K562 (cell line): ENCODE measurements at regions not wholly inside any gene's neighbourhood (a gene's known extent, or its start where the extent isn't known, plus 50 kb on each side); places are given as distances from the start of the nearest gene placed in this dataset.
A peak's percentile ranks its signal among the peaks of the same experiment; 100 is the strongest.

Experiments
- EHMT2 ChIP-seq: fragments of 450-650 bp; IDR thresholded peaks from 2 replicates; pipeline ENCODE4 v1.6.1; 2018; ENCODE audit warnings: antibody characterized with exemption
- ELF1 ChIP-seq: fragments of 200-800 bp; sonication (Bioruptor generic); IDR thresholded peaks from 2 replicates; pipeline ENCODE4 v1.6.1; 2016; ENCODE audit warnings: missing genetic modification characterization, missing compliant biosample characterization
- GATAD2B ChIP-seq: fragments of 450-650 bp; IDR thresholded peaks from 2 replicates; pipeline ENCODE4 v1.6.1; 2017; ENCODE audit warnings: mild to moderate bottlenecking, borderline replicate concordance
- JUNB ChIP-seq: fragments of 450-650 bp; formaldehyde crosslinking; conservative IDR thresholded peaks from 2 replicates; pipeline ENCODE4 v1.4.0; 2020; ENCODE audit warnings: mild to moderate bottlenecking
- SIN3A ChIP-seq, 2 experiments: fragments of 150-350 bp in 1 of 2; IDR thresholded peaks; 2 replicates each; pipeline ENCODE4 v1.6.1; 2011 to 2016; ENCODE audit warnings: borderline replicate concordance in 2 of 2, low read depth in 2 of 2, low read length in 2 of 2, mild to moderate bottlenecking in 2 of 2, moderate library complexity in 2 of 2; ENCODE audit not compliant: control insufficient read depth in 1 of 2
- SIN3B ChIP-seq: fragments of 450-650 bp; IDR thresholded peaks from 2 replicates; pipeline ENCODE4 v1.6.1; 2017; ENCODE audit warnings: low read depth, mild to moderate bottlenecking, moderate library complexity
- SP1 ChIP-seq: sonication (generic); formaldehyde crosslinking; IDR thresholded peaks from 2 replicates; pipeline ENCODE4 v1.8.1; 2022; ENCODE audit warnings: mild to moderate bottlenecking, missing genetic modification reagents
- TEAD2 ChIP-seq: fragments of 450-650 bp; IDR thresholded peaks from 2 replicates; pipeline ENCODE4 v1.6.1; 2016; ENCODE audit warnings: missing genetic modification characterization, control low read depth, missing compliant biosample characterization
- ZNF224 ChIP-seq: sonication (generic); formaldehyde crosslinking; IDR thresholded peaks from 2 replicates; pipeline ENCODE4 v1.8.0; 2022; ENCODE audit warnings: mild to moderate bottlenecking, missing genetic modification reagents
- ZNF583 ChIP-seq: fragments of 250-450 bp; sonication (Bioruptor Pico); IDR thresholded peaks from 2 replicates; pipeline ENCODE4 v1.4.0; 2020
- TF ChIP-seq, protein P1 (sequence below): IDR thresholded peaks from 3 replicates; pipeline ENCODE4 v1.6.1; 2011; ENCODE audit warnings: borderline replicate concordance, mild to moderate bottlenecking; ENCODE audit not compliant: insufficient read length, insufficient read depth
- TF ChIP-seq, protein P2 (sequence below): fragments of 450-650 bp; IDR thresholded peaks from 2 replicates; pipeline ENCODE4 v1.6.1; 2017; ENCODE audit warnings: antibody characterized with exemption, mild to moderate bottlenecking
- TF ChIP-seq, protein P3 (sequence below): fragments of 250-450 bp; sonication (Bioruptor Pico); IDR thresholded peaks from 2 replicates; pipeline ENCODE4 v1.4.0; 2020; ENCODE audit warnings: borderline replicate concordance
- TF ChIP-seq, protein P4 (sequence below): sonication (generic); formaldehyde crosslinking; IDR thresholded peaks from 2 replicates; pipeline ENCODE4 v1.8.1; 2023; ENCODE audit warnings: missing genetic modification reagents, mild to moderate bottlenecking, borderline replicate concordance

DNA sequence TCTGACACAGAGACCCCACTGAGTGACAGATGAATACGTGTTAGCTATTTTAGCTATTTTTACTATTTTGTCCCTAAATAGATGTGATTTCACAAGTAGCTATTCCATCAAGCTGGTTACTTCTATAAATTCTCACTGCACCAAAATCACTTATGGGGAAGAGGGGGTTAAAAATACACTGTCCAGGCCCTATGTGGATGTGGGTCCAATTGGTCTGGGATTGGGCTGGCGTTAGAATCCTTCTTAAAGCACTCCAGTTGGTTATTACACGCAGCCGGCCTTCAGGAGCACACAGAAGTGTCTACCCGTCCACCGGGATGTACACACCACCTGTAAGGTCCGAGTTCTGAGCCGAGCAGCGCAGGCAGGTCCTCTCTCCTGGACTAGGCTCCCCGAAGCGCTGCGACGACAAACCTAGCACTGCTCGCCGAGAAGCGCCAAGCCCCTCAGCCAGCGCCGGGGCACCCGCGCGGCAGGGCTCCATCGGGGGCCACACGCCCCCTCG, 222.3 kb upstream of the MKLN1 start (continued):
- TF ChIP-seq, protein P1, sequence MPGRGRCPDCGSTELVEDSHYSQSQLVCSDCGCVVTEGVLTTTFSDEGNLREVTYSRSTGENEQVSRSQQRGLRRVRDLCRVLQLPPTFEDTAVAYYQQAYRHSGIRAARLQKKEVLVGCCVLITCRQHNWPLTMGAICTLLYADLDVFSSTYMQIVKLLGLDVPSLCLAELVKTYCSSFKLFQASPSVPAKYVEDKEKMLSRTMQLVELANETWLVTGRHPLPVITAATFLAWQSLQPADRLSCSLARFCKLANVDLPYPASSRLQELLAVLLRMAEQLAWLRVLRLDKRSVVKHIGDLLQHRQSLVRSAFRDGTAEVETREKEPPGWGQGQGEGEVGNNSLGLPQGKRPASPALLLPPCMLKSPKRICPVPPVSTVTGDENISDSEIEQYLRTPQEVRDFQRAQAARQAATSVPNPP = no peak
- TF ChIP-seq, protein P2, sequence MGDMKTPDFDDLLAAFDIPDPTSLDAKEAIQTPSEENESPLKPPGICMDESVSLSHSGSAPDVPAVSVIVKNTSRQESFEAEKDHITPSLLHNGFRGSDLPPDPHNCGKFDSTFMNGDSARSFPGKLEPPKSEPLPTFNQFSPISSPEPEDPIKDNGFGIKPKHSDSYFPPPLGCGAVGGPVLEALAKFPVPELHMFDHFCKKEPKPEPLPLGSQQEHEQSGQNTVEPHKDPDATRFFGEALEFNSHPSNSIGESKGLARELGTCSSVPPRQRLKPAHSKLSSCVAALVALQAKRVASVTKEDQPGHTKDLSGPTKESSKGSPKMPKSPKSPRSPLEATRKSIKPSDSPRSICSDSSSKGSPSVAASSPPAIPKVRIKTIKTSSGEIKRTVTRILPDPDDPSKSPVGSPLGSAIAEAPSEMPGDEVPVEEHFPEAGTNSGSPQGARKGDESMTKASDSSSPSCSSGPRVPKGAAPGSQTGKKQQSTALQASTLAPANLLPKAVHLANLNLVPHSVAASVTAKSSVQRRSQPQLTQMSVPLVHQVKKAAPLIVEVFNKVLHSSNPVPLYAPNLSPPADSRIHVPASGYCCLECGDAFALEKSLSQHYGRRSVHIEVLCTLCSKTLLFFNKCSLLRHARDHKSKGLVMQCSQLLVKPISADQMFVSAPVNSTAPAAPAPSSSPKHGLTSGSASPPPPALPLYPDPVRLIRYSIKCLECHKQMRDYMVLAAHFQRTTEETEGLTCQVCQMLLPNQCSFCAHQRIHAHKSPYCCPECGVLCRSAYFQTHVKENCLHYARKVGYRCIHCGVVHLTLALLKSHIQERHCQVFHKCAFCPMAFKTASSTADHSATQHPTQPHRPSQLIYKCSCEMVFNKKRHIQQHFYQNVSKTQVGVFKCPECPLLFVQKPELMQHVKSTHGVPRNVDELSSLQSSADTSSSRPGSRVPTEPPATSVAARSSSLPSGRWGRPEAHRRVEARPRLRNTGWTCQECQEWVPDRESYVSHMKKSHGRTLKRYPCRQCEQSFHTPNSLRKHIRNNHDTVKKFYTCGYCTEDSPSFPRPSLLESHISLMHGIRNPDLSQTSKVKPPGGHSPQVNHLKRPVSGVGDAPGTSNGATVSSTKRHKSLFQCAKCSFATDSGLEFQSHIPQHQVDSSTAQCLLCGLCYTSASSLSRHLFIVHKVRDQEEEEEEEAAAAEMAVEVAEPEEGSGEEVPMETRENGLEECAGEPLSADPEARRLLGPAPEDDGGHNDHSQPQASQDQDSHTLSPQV = no peak
- TF ChIP-seq ZNF224 (CRISPR knock-in tag) (no peak), JUNB (no peak), ZNF583 (CRISPR knock-in tag) (0 out of 2 replicates have a peak, but pooled peaks have one; percentile 6), GATAD2B (no peak), ELF1 (no peak), EHMT2 (no peak), SIN3A (IDR thresholded peaks at IDR 0.05; ENCODE audit: borderline replicate concordance in 2 of 2, control insufficient read depth in 1 of 2, low read depth in 2 of 2, low read length in 2 of 2) (no peak), SP1 (CRISPR knock-in tag) (no peak), TEAD2 (tag) (no peak), SIN3B (0 out of 2 replicates have a peak, but pooled peaks have one; percentile 28)
- TF ChIP-seq, protein P3, sequence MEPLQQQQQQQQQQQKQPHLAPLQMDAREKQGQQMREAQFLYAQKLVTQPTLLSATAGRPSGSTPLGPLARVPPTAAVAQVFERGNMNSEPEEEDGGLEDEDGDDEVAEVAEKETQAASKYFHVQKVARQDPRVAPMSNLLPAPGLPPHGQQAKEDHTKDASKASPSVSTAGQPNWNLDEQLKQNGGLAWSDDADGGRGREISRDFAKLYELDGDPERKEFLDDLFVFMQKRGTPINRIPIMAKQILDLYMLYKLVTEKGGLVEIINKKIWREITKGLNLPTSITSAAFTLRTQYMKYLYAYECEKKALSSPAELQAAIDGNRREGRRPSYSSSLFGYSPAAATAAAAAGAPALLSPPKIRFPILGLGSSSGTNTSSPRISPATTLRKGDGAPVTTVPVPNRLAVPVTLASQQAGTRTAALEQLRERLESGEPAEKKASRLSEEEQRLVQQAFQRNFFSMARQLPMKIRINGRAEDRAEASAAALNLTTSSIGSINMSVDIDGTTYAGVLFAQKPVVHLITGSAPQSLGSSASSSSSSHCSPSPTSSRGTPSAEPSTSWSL = peak; percentile 57; the same call in 1 of the 2 replicates
- TF ChIP-seq, protein P4, sequence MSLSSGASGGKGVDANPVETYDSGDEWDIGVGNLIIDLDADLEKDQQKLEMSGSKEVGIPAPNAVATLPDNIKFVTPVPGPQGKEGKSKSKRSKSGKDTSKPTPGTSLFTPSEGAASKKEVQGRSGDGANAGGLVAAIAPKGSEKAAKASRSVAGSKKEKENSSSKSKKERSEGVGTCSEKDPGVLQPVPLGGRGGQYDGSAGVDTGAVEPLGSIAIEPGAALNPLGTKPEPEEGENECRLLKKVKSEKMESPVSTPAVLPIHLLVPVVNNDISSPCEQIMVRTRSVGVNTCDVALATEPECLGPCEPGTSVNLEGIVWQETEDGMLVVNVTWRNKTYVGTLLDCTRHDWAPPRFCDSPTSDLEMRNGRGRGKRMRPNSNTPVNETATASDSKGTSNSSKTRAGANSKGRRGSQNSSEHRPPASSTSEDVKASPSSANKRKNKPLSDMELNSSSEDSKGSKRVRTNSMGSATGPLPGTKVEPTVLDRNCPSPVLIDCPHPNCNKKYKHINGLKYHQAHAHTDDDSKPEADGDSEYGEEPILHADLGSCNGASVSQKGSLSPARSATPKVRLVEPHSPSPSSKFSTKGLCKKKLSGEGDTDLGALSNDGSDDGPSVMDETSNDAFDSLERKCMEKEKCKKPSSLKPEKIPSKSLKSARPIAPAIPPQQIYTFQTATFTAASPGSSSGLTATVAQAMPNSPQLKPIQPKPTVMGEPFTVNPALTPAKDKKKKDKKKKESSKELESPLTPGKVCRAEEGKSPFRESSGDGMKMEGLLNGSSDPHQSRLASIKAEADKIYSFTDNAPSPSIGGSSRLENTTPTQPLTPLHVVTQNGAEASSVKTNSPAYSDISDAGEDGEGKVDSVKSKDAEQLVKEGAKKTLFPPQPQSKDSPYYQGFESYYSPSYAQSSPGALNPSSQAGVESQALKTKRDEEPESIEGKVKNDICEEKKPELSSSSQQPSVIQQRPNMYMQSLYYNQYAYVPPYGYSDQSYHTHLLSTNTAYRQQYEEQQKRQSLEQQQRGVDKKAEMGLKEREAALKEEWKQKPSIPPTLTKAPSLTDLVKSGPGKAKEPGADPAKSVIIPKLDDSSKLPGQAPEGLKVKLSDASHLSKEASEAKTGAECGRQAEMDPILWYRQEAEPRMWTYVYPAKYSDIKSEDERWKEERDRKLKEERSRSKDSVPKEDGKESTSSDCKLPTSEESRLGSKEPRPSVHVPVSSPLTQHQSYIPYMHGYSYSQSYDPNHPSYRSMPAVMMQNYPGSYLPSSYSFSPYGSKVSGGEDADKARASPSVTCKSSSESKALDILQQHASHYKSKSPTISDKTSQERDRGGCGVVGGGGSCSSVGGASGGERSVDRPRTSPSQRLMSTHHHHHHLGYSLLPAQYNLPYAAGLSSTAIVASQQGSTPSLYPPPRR (CRISPR knock-in tag) = no peak
